HG02623 (cell line): ENCODE measurements at regions not wholly inside any gene's neighbourhood (a gene's known extent, or its start where the extent isn't known, plus 50 kb on each side); places are given as distances from the start of the nearest gene placed in this dataset.

Experiments used
- ATAC-seq: cut with Tn5 transposase; IDR thresholded peaks from one replicate; pipeline ENCODE4 v1.9.1; 2021; ENCODE audit warnings: moderate library complexity; ENCODE audit not compliant: unreplicated experiment

DNA sequence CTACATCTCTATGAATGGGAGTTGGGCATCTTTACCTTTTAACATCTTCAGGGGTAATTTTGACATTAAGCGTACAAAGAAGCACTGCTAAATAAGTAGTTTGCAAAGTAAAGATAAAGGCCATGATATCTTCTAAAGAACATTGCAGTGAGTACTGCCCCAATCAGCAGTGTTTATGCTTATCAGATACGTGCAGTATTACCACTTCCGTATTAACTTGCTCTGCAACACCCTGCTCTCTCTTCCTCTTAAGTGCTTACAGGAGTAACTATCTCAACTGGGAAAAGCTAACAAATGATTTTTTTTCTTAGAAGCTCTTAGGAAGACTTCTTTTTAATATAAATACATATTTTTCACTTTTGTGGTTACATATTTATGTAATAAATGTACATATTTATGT, 793.7 kb upstream of the SLC10A2 start:
- no peak for ATAC-seq

DNA sequence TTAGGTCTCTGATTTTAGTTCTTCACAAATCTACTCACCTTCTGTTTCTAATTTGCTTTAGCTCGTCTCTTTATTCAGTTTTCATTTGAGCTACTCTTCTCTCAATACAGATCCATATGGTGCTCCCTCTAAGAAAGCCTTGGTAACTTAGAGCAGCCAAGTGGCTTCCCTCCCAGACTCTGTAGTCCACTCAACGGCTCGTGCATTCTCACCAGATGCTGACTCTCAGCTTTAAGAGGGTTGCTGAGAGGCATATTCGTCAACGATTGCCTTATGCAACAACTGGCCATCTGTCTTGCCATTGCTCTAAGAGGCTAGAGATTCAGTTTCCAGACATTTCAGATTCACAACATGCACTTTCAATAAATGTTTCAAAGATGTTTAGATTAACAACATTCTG, 785.8 kb upstream of the SLC10A2 start:
- ATAC-seq = no peak

DNA sequence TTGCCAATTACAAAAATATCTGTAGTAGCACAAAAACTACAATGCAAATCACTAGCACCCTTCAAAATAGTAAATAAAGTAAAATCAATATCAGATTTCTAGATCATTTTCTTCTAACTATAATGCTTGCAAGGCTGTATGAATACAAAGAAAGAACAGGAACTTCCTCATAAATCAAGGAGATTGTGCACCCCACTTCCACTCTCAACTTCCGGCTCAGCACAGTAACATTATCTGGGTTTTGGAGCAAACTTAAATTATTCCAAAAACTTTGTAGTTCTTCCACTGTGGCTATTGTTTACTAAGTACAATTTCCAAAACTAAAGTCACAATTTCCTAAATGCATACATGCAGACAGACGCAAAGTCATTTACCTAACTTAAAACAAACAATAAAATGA, 778.3 kb upstream of the SLC10A2 start:
- no peak for ATAC-seq

DNA sequence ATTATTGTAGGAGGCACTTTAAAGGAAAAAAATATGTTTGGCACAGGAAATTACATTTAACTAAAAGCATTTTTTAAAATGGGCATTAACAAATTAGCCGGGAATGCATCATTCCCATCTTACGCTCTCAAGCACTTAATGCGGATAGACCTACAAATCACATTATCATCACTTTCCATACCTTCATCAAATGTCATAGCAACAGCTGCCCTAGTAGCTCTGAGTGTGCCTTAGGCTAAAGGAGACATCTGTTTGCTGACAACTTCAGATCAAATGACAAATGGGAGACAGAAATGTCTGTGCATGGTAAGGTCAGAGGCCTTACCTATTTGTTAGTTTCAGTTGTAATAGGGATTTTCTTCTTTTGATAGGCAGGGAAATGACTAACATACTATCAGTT, 773.2 kb upstream of the SLC10A2 start:
- no peak for ATAC-seq

DNA sequence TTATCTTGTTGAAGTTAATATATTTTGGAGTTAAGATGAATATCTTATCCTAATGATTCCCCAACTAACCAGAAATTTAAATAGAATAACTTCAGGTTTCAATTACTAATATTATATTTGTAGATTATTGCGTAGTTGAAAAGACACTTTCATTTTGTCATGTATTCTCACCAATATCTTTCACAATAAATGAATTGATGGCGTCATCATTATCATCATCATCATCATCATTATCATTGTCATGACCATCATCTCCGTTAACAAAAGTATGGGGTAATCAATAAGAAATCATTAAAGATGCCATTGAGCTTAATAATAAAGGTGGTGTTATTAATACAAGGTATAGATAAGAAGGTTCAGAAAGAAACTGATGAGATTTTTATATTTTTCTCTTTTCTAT, 768.8 kb upstream of the SLC10A2 start:
- no peak for ATAC-seq

DNA sequence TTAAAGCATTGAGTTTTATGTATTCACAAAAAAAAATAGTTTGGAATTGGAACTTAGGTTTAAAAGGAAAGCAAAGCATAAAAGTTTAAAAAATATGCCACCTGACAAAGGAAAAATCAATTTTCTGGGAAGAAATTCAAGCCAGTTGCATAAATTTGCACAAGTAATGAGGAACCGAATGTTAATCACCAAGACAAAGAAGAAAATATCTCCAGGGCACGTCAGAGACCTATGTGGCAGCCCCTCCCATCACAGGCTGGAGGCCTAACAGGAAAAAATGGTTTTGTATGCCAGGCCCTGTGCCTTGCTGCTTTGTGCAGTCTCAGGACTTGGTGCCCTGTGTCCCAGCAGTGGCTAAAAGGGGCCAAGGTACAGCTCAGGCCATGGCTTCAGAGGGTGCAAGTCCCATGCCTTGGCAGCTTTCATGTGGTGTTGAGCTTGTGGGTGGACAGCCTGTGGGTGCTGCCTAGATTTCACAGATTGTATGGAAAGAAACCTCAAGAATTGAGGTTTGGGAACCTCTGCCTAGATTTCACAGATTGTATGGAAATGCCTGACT, 767.2 kb upstream of the SLC10A2 start:
- ATAC-seq = no peak

DNA sequence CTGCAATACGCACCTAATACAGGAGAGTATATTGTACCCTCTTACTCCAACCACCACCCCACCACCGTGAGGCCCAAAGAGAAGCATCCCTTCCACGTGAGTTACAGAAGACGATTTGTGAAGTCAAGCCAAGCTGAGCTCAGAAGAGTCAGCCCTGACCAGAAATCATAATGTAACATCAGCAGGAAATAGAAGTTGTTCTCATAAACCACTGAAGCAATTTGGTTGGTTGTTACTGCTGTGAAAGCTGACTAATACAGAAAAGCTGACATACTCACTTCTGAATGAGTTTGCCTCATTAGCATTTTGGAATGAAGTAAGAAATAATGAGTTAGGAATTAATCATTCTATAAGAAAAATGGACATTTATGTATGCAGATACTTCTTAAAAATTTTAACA, 749.4 kb upstream of the SLC10A2 start:
- no peak for ATAC-seq

DNA sequence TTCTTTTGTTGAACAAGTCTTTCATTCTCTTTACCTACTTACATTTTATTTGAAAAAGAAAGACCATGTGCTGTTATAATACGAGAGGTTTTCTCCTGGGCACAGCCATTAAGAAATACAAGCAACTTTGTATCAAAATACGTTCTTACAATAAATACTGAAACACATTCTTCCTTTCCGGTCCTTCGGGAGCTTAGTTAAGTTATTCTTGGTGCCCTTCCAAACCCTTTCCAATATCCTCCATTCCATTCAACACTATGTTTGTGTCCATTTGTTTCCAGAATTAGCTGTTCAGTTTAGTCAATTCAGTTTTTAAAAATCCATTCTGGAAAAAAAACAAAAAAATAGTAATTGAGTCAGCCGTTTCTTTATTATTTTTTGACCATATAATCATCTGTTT, 746.8 kb upstream of the SLC10A2 start:
- no peak for ATAC-seq

DNA sequence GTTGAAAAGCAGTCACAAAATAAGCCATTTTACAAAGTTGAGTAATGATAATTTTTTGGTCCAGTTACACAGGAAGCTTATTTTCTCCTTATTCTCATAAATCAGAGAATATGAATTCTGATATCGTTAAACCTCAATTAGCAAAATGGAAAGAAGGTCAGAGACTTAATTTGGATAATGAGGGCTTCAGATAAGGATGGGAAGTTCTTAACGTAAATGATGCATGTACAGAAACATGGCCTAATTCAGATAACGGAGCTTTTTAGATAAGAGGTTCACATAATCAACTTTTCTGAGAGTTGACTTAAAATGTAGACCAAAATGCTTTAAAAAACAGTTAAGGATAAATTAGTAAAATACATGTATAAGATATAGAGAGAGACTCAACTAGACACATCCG, 746.3 kb upstream of the SLC10A2 start:
- ATAC-seq = no peak

DNA sequence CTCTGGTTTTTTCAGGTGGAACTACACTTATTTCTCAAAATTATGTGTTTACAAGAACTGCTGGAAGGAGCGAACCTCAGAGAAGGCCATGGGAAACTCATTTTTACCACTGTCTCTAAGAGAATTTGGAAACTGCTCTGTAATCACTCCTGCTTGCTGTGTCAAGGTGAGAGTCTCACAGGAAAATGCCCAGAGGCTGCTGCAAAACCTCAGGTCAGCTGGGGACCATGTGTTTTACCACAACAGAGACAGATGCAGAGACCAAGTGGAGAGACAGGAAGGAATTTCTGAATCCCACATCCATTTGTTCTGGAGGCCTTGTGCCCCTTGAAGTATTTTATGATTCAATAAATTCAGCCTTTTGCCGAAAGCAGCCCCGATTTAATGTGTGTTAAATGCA, 743.8 kb upstream of the SLC10A2 start:
- no peak for ATAC-seq

DNA sequence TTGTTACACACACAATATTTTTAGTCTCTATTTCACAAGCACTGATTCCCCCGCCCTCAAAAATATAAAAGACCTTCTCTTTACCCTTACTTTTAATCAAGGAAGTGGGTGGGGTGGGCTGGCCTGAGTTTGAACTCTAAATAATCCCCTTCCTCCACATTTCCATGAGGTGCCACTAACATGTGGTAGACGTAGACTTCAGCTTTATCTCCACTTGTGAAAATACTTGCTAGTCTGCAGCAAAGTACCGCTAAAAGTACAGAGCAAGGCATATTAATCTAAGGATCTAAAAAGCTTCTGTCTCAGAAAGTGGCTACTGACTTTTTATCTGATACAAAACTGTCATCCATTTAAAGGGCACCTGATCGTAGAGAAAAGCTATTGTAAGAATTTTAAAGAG, 739.6 kb upstream of the SLC10A2 start:
- no peak for ATAC-seq

DNA sequence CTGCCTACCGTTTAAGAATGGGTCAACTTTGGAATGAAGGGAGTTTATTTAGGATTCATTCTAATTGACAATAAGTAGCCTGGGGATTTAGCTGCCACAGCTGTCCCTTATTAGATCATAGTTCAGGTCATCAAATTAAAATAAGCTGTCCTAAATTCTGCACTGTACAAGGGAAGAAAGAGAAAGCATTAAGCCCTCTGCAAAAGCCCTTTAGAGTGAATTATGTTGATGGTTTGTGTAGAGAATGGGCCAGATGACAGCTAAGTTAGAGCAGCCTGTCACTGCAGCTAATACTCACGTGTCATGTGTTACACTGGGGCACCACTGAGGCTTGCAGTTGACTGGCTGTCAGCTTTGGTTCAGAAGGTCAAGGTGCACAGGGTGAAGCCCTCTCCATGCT, 737.1 kb upstream of the SLC10A2 start:
- no peak for ATAC-seq

DNA sequence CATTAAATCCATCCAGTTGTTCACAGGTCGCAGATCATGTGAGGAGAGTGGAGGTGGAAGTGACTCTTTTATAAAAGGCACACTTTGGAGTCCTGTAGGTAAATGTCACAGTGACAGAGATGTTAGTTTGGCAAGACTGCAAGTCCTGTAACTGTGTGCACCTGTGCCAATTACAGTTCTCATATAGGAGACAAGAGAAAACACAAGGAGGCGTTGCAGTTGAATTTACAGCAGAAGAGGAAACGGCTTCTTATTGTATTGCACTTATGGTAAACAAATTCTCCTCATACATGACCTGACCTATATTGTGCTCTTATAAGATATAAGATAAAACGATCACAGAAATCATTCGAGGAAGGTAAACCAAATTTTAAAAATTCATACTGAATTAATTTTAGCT, 732.8 kb upstream of the SLC10A2 start:
- no peak for ATAC-seq

DNA sequence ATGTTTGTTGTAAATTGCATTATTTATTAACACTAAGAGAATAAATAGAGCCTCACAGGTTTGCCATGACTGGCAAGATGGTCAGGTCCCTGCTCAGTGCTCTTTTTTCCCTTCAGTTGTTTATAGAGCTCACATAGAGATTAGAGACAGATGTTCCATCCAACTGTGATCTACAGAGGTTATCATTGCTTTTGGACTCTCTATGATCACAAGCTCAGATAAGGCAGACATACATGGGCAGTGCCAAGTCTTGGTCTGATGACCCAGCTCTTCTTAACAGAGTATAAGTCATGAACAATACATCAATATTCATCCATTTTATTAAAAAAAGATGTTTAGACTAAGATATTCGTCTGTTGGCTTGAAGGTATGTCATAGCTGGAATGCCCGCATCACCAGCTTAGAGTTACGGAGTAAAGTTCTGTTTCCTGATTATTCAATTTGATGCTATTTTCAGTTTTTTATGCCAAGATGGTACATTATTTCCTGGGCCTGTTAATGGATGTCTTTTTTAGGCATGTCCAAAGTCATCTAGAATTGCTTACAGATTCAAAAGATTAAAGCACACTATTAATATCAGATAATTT, 729.8 kb upstream of the SLC10A2 start:
- no peak for ATAC-seq

DNA sequence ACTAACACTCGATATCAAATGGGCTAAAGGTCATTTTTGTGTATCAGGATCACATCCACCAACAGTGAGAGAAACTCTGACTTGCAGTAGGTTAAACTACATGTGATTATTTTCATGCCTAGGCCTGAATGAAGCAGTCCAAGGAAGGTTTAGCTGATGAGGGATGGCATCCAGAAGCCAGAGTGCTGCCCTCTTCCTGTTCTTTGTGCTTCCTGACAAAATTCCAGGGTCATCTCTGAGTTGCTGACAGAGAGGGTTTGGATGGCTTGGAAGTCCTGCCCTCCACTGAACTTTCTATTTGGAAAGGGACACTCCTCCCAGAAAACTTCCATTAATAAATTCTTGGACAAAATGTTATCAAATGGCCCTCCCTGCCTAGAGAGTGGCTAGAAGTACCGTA, 728.3 kb upstream of the SLC10A2 start:
- no peak for ATAC-seq

DNA sequence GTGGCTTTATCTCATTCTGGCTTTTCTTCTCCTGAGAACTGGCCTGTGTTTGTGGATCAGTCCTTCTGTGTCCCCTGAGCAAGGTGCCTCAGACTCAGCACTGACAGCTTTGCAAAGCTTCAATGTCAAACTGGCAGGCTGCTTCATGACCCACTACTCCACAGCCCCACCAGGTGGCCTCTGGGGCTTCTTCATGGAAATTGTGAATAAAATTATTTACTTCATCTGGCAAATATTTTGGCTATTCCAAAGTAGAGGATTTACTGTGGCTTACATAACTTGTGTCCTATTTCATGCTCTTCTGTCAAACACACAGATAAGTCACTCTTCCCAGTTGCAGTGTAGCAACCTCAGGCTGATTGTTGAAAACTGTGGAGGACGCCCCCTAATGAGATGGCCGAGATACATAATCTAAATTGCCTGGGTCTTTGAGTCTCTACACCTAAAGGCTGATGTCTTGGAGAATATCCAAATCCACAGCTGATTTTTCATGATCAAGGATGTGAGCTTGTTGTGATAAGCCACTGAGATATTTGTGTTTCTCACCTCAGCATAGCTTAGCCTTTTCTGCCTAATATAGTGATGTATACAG, 721.9 kb upstream of the SLC10A2 start:
- ATAC-seq = no peak

DNA sequence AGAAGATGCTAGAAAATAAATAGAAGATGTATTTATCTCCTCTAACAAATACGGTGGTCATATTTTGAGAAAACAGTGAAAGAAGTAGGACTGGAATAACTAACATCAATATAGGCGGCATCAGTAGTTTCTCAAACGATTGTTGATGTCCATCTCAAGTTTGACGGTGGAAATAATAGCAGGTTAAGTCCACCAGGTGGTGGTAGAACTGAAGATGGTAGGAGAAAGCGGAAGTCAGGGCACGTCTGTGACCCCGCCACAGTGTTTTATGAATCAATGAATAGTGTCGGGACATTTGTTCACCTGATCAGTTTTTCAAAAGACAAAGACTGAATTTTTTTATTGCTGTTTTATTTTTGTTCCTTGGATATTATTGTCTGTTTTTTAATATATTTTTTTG, 706.4 kb upstream of the SLC10A2 start:
- no peak for ATAC-seq

DNA sequence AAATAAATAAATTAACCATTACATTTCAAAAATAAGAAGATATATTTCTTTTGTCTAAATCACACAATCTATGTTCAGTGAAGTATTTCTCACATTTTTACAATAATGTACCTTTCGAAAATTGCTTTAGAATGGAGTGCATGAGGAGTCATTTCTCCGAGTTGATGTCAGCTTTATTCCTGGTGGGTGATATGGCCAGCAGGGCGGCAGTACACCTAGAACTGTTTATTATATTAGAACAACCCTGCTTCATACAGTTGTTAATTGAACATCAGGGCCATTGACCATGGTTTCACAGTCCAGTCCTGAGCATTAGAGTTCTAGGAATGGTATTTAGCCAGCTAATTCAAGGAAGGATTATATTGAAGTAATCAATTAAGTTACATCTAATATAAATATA, 696.3 kb upstream of the SLC10A2 start:
- ATAC-seq = no peak

DNA sequence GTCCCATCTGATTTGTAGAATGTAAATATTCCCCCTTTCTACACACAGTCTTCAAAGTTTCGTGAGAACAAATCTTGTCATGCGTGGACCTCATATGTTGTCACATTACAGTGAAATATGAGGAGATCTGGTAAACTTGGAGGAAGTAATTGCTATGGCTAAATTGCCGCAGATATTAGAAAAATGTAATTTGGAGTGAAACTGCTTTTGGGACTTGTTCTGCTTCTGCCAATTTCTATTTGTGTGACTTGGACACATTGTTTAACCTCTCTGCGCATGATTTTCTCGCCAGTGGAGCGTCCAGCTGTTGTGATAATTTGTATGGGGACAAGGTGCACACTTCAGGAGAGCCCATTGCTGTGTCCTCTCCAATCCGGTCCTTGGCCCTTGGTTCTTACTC, 693.1 kb upstream of the SLC10A2 start:
- ATAC-seq = no peak

DNA sequence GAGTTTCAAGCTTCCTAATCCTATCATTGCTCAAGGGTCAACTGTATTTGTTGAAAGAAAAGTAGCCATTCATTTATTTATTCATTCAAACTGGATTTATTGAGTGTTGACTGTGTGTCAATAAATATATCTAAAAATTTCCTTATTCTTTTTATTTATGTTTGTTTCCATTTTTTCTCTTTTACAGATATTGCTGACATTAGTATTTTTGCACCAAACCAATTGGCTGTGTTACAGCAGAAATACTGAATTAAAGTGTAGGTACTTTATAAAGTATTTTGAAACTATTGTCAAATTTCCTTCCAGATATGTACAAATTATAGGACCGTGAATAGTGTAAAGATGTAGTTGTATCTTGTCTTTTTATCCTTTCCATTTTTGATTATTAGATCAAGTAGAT, 692.0 kb upstream of the SLC10A2 start:
- ATAC-seq = no peak

DNA sequence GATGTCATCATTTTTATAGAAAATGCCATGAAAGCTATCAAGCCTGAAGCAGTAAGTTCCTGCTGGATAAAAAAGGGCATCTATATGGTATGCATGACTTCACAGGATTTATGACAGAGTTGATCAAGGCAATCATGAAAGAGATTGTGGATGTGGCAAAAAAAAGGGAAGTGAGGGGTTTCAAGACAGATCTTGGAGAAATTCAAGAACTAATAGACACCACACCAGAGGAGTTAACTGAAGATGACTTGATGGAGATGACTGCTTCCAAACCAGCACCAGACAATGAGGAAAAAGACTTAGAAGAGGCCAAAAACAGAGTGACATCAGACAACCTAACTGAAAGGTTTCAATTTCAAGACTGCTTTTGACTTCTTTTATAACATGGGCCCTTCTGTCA, 691.1 kb upstream of the SLC10A2 start:
- no peak for ATAC-seq

DNA sequence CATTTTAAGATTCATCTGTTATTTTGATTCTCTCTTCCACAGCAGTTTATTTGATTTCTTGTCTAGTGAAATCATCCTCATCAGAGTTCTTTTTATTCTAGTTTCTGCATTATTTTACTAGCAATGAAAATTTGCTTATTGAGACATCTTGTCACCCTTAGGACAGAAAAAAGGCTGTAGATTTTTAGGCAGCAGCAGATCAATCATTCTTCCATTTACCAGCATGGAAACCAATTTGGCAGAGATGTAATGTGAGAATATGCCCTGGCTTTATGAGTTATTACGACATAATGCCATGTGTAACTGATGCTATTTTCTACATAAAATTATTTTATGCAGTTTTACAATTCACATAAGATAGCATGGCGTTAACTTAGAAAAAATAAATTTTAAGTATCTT, 688.6 kb upstream of the SLC10A2 start:
- ATAC-seq = no peak

DNA sequence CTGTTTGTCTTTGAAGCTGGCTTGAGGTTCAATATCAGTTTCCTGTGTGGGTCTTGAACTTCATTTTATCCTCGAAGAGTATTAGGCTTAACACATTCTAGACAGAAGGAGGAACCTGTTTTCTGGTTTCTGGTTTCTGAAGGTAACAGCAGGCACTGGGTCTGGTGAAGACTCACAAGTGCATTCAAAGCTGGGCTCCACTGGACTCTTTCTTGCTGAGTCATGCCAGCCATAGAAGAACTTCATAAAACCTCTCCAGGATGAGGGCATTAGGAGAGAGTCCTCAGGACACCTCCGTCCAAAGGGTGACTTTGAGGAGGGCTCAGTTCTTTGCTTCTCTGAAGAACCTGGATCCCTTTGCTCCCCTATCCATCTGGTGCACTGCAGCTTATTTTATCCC, 668.6 kb upstream of the SLC10A2 start:
- no peak for ATAC-seq
